CD14-positive monocyte (primary cell): ENCODE measurements at regions not wholly inside any gene's neighbourhood (a gene's known extent, or its start where the extent isn't known, plus 50 kb on each side); places are given as distances from the start of the nearest gene placed in this dataset.

Experiments used
- DNase-seq, 3 donors: peaks; one replicate each; pipeline ENCODE4 v3.0.0-alpha.2; 2011 to 2022
- H2AFZ ChIP-seq: 2 replicates; pipeline ENCODE4 v1.6.0; 2012; ENCODE audit warnings: mild to moderate bottlenecking, low read depth, low read length, inconsistent platforms; ENCODE audit not compliant: insufficient read depth, poor library complexity, severe bottlenecking
- H3K27ac ChIP-seq, 2 donors: 1 replicate in 1 of 2; 2 replicates in 1 of 2; pipeline ENCODE4 v1.5.1; 2012 to 2013; ENCODE audit warnings: low read length in 2 of 2, control low read depth in 1 of 2, inconsistent platforms in 1 of 2, low read depth in 1 of 2, mild to moderate bottlenecking in 1 of 2
- H3K27me3 ChIP-seq, 2 donors: one replicate each; pipeline versions ENCODE4 v1.6.0 to v1.6.1; 2011 to 2013; ENCODE audit warnings: low read length in 2 of 2; ENCODE audit not compliant: control insufficient read depth in 2 of 2, insufficient read depth in 2 of 2
- H3K36me3 ChIP-seq, 2 donors: replicated peaks in 1 of 2; 1 replicate in 1 of 2; 2 replicates in 1 of 2; pipeline versions ENCODE4 v1.5.1 to v1.6.1; 2012 to 2013; ENCODE audit warnings: low read length in 2 of 2, control low read depth in 1 of 2, inconsistent platforms in 1 of 2, mild to moderate bottlenecking in 1 of 2; ENCODE audit not compliant: insufficient read depth in 2 of 2, control insufficient read depth in 1 of 2
- H3K4me1 ChIP-seq, 2 donors: 1 replicate in 1 of 2; 2 replicates in 1 of 2; pipeline versions ENCODE4 v1.5.1 to v1.6.1; 2012 to 2013; ENCODE audit warnings: low read length in 2 of 2, control low read depth in 1 of 2, inconsistent platforms in 1 of 2, mild to moderate bottlenecking in 1 of 2, moderate library complexity in 1 of 2; ENCODE audit not compliant: insufficient read depth in 2 of 2, control insufficient read depth in 1 of 2
- H3K4me2 ChIP-seq: replicated peaks from 2 replicates; pipeline ENCODE3; 2012; ENCODE audit warnings: low read length, moderate library complexity, mild to moderate bottlenecking; ENCODE audit not compliant: poor library complexity, severe bottlenecking; ENCODE audit errors: extremely low read depth
- H3K4me3 ChIP-seq, 3 experiments: fragments of 200-600 bp in 1 of 3; sonication (generic) in 1 of 3; replicated peaks in 1 of 3; 1 replicate in 2 of 3; 2 replicates in 1 of 3; pipeline ENCODE4 v1.5.1; 2011 to 2013; ENCODE audit warnings: low read length in 3 of 3, mild to moderate bottlenecking in 3 of 3, control low read depth in 2 of 3, low read depth in 2 of 3, inconsistent platforms in 1 of 3, moderate library complexity in 1 of 3
- H3K79me2 ChIP-seq: 2 replicates; pipeline ENCODE4 v1.6.0; 2012; ENCODE audit warnings: mild to moderate bottlenecking, control low read depth, inconsistent platforms, low read length, moderate library complexity; ENCODE audit not compliant: insufficient read depth
- H3K9ac ChIP-seq: 2 replicates; pipeline ENCODE4 v1.6.0; 2017; ENCODE audit warnings: low read length, mild to moderate bottlenecking; ENCODE audit not compliant: insufficient read depth, poor library complexity, severe bottlenecking
- H3K9me3 ChIP-seq, 2 donors: replicated peaks in 1 of 2; 1 replicate in 1 of 2; 2 replicates in 1 of 2; pipeline versions ENCODE4 v1.5.1 to v1.6.1; 2012 to 2013; ENCODE audit warnings: low read length in 2 of 2, control low read depth in 1 of 2; ENCODE audit not compliant: control insufficient read depth in 1 of 2, insufficient read depth in 1 of 2
- H4K20me1 ChIP-seq: 2 replicates; pipeline ENCODE4 v1.6.0; 2012; ENCODE audit warnings: mild to moderate bottlenecking, low read length, control low read depth, moderate library complexity; ENCODE audit not compliant: insufficient read depth
- H3K27ac Mint-ChIP-seq, 7 donors: one replicate each; pipeline ENCODE4 v1.8.0; 2020; ENCODE audit warnings: mild to moderate bottlenecking in 7 of 7, mixed read lengths in 7 of 7, moderate library complexity in 6 of 7, inconsistent platforms in 2 of 7
- H3K27me3 Mint-ChIP-seq, 3 donors: one replicate each; pipeline ENCODE4 v1.8.0; 2021 to 2022; ENCODE audit warnings: low read depth in 3 of 3, mild to moderate bottlenecking in 3 of 3, mixed read lengths in 3 of 3, moderate library complexity in 3 of 3, inconsistent platforms in 1 of 3
- H3K36me3 Mint-ChIP-seq, 2 donors: one replicate each; pipeline ENCODE4 v1.8.0; 2020; ENCODE audit warnings: mixed read lengths in 2 of 2, inconsistent platforms in 1 of 2, mild to moderate bottlenecking in 1 of 2
- H3K4me1 Mint-ChIP-seq: one replicate; pipeline ENCODE4 v1.8.0; 2020; ENCODE audit warnings: mild to moderate bottlenecking, mixed read lengths
- H3K4me3 Mint-ChIP-seq, 2 donors: one replicate each; pipeline ENCODE4 v1.8.0; 2020; ENCODE audit warnings: mild to moderate bottlenecking in 2 of 2, mixed read lengths in 2 of 2, moderate library complexity in 1 of 2
- H3K9me3 Mint-ChIP-seq, 7 donors: one replicate each; pipeline ENCODE4 v1.8.0; 2020 to 2022; ENCODE audit warnings: mixed read lengths in 7 of 7, mild to moderate bottlenecking in 6 of 7, moderate library complexity in 6 of 7, inconsistent platforms in 2 of 7
- CTCF ChIP-seq: fragments of 200-600 bp; IDR thresholded peaks from one replicate; pipeline ENCODE4 v1.8.0; 2022; ENCODE audit warnings: antibody characterized with exemption, mild to moderate bottlenecking
- whole genome bisulfite sequencing: methylation state at CpG from one replicate; pipeline ENCODE4 v1.1.5; 2013; ENCODE audit warnings: missing lambda C conversion rate; ENCODE audit not compliant: insufficient coverage; 5-methylcytosine and 5-hydroxymethylcytosine counted together
- intact Hi-C, 2 donors: fragments of 100-400 bp; cut with micrococcal nuclease; formaldehyde crosslinking; loops; one replicate each; pipeline versions ENCODE4 v1.15.0 to v1.15.1; 2023

GRCh38 chr2:139225961-139226360 lies 445.8 kb upstream of the NXPH2 start:
- no peaks in the 10 kb centered on the region for H3K27me3 Mint-ChIP-seq
- Histone ChIP-seq H2AFZ (no peak overlapping the region), H3K36me3 (no peaks in the 10 kb centered on the region), H3K4me3 (no peak overlapping the region), H3K9ac (no peak overlapping the region), H3K27me3 (no peaks in the 10 kb centered on the region), H3K79me2 (no peaks in the 10 kb centered on the region), H3K4me2 (no peak overlapping the region), H3K9me3 (peaks cover 0 to 4% of the 10 kb centered on the region in 2 donors), H4K20me1 (no peaks in the 10 kb centered on the region), H3K27ac (no peak overlapping the region), H3K4me1 (no peaks in the 10 kb centered on the region)
- H3K36me3 Mint-ChIP-seq, result no peaks in the 10 kb centered on the region
- no peak for TF ChIP-seq CTCF
- no peak overlapping the region for H3K27ac Mint-ChIP-seq
- peaks cover 0 to 6% (median 0%) of the 10 kb centered on the region in 7 donors for H3K9me3 Mint-ChIP-seq
- intact Hi-C loops, result no loop called here
- no CpG with 5 or more reads among the region's 2 CpGs for whole genome bisulfite sequencing
- no peak overlapping the region for H3K4me3 Mint-ChIP-seq
- no peak for DNase-seq
- H3K4me1 Mint-ChIP-seq, result no peaks in the 10 kb centered on the region

- H4K20me1 ChIP-seq, result no peaks in the 10 kb centered on the region
- no peak overlapping the region for H3K9ac ChIP-seq
- no peaks in the 10 kb centered on the region for H3K36me3 ChIP-seq
- no peak overlapping the region for H3K4me2 ChIP-seq
- H3K79me2 ChIP-seq, result no peaks in the 10 kb centered on the region
- H3K27ac Mint-ChIP-seq, result no peak overlapping the region
- no peak overlapping the region for H2AFZ ChIP-seq
- no peaks in the 10 kb centered on the region for H3K4me1 Mint-ChIP-seq
- H3K4me1 ChIP-seq, result no peaks in the 10 kb centered on the region
- TF ChIP-seq CTCF, result no peak
- H3K27ac ChIP-seq, result no peak overlapping the region
- no peak overlapping the region for H3K4me3 ChIP-seq
- no CpG with 5 or more reads among the region's 1 CpG for WGBS
- peaks cover 0 to 4% of the 10 kb centered on the region in 2 donors for H3K9me3 ChIP-seq
- peaks cover 0 to 1% (median 0%) of the 10 kb centered on the region in 3 donors for H3K27me3 Mint-ChIP-seq
- H3K27me3 ChIP-seq, result no peaks in the 10 kb centered on the region
- H3K9me3 Mint-ChIP-seq, result peaks cover 0 to 11% (median 3%) of the 10 kb centered on the region in 7 donors
- H3K4me3 Mint-ChIP-seq, result no peak overlapping the region
- intact Hi-C loops, result no loop called here
- H3K36me3 Mint-ChIP-seq, result no peaks in the 10 kb centered on the region
- DNase-seq, result no peak
Measured at GRCh38 chr2:139218181-139218580, 438.0 kb upstream of the NXPH2 start.
